ENCODE measurements at regions not wholly inside any gene's neighbourhood (a gene's known extent, or its start where the extent isn't known, plus 50 kb on each side); places are given as distances from the start of the nearest gene placed in this dataset.

- H3K9ac ChIP-seq (ENCODE audit: low read length in 2 of 2), result no peak overlapping the region
- H3K27ac ChIP-seq (ENCODE audit: low read length), result no peak overlapping the region
- H3K4me1 ChIP-seq (ENCODE audit: control insufficient read depth, insufficient read depth, low read length), result peaks cover 4% of the 10 kb centered on the region
- no peak overlapping the region for H3K4me3 ChIP-seq (ENCODE audit: low read length in 2 of 2)
- no peaks in the 10 kb centered on the region for H3K36me3 ChIP-seq (ENCODE audit: control insufficient read depth in 2 of 2, insufficient read depth in 2 of 2, low read length in 2 of 2)
- H3K9me3 ChIP-seq (ENCODE audit: control insufficient read depth in 2 of 2, low read length in 2 of 2), result no peaks in the 10 kb centered on the region
- no peaks in the 10 kb centered on the region for H3K27me3 ChIP-seq (ENCODE audit: control insufficient read depth in 1 of 2, insufficient read depth in 2 of 2, low read length in 2 of 2)
These were observed 167.7 kb upstream of the NPVF start for GRCh38 chr7:25395976-25396375.

GRCh38 chr7:25396668-25397067 is 168.4 kb upstream of the NPVF start:
- Histone ChIP-seq H3K9me3 (ENCODE audit: control insufficient read depth in 2 of 2, low read length in 2 of 2) (no peaks in the 10 kb centered on the region), H3K4me3 (ENCODE audit: low read length in 2 of 2) (no peak overlapping the region), H3K9ac (ENCODE audit: low read length in 2 of 2) (no peak overlapping the region), H3K36me3 (ENCODE audit: control insufficient read depth in 2 of 2, insufficient read depth in 2 of 2, low read length in 2 of 2) (no peaks in the 10 kb centered on the region), H3K4me1 (ENCODE audit: control insufficient read depth, insufficient read depth, low read length) (peaks cover 4% of the 10 kb centered on the region), H3K27me3 (ENCODE audit: control insufficient read depth in 1 of 2, insufficient read depth in 2 of 2, low read length in 2 of 2) (no peaks in the 10 kb centered on the region), H3K27ac (ENCODE audit: low read length) (no peak overlapping the region)

GRCh38 chr7:25398418-25398817 is 170.1 kb upstream of the NPVF start:
- Histone ChIP-seq H3K9ac (ENCODE audit: low read length in 2 of 2) (no peak overlapping the region), H3K9me3 (ENCODE audit: control insufficient read depth in 2 of 2, low read length in 2 of 2) (no peaks in the 10 kb centered on the region), H3K4me1 (ENCODE audit: control insufficient read depth, insufficient read depth, low read length) (no peaks in the 10 kb centered on the region), H3K27ac (ENCODE audit: low read length) (no peak overlapping the region), H3K4me3 (ENCODE audit: low read length in 2 of 2) (no peak overlapping the region), H3K27me3 (ENCODE audit: control insufficient read depth in 1 of 2, insufficient read depth in 2 of 2, low read length in 2 of 2) (no peaks in the 10 kb centered on the region), H3K36me3 (ENCODE audit: control insufficient read depth in 2 of 2, insufficient read depth in 2 of 2, low read length in 2 of 2) (no peaks in the 10 kb centered on the region)

GRCh38 chr7:25399000-25399750 is 170.9 kb upstream of the NPVF start:
- Histone ChIP-seq H3K27me3 (ENCODE audit: control insufficient read depth in 1 of 2, insufficient read depth in 2 of 2, low read length in 2 of 2) (no peaks in the 10 kb centered on the region), H3K4me3 (ENCODE audit: low read length in 2 of 2) (no peak overlapping the region), H3K27ac (ENCODE audit: low read length) (no peak overlapping the region), H3K9me3 (ENCODE audit: control insufficient read depth in 2 of 2, low read length in 2 of 2) (no peaks in the 10 kb centered on the region), H3K36me3 (ENCODE audit: control insufficient read depth in 2 of 2, insufficient read depth in 2 of 2, low read length in 2 of 2) (no peaks in the 10 kb centered on the region), H3K9ac (ENCODE audit: low read length in 2 of 2) (no peak overlapping the region), H3K4me1 (ENCODE audit: control insufficient read depth, insufficient read depth, low read length) (no peaks in the 10 kb centered on the region)

GRCh38 chr7:25402532-25402931 is 174.2 kb upstream of the NPVF start:
- Histone ChIP-seq H3K4me3 (ENCODE audit: low read length in 2 of 2) (no peak overlapping the region), H3K9ac (ENCODE audit: low read length in 2 of 2) (no peak overlapping the region), H3K36me3 (ENCODE audit: control insufficient read depth in 2 of 2, insufficient read depth in 2 of 2, low read length in 2 of 2) (no peaks in the 10 kb centered on the region), H3K9me3 (ENCODE audit: control insufficient read depth in 2 of 2, low read length in 2 of 2) (no peaks in the 10 kb centered on the region), H3K4me1 (ENCODE audit: control insufficient read depth, insufficient read depth, low read length) (peaks cover 2% of the 10 kb centered on the region), H3K27ac (ENCODE audit: low read length) (no peak overlapping the region), H3K27me3 (ENCODE audit: control insufficient read depth in 1 of 2, insufficient read depth in 2 of 2, low read length in 2 of 2) (no peaks in the 10 kb centered on the region)

- no peak overlapping the region for H3K9ac ChIP-seq (ENCODE audit: low read length in 2 of 2)
- no peaks in the 10 kb centered on the region for H3K27me3 ChIP-seq (ENCODE audit: control insufficient read depth in 1 of 2, insufficient read depth in 2 of 2, low read length in 2 of 2)
- no peak overlapping the region for H3K27ac ChIP-seq (ENCODE audit: low read length)
These were observed 177.4 kb upstream of the NPVF start for GRCh38 chr7:25405736-25406135.

GRCh38 chr7:25407053-25407452 is 178.8 kb upstream of the NPVF start:
- H3K27me3 ChIP-seq (ENCODE audit: control insufficient read depth in 1 of 2, insufficient read depth in 2 of 2, low read length in 2 of 2), result no peaks in the 10 kb centered on the region
- H3K9ac ChIP-seq (ENCODE audit: low read length in 2 of 2), result no peak overlapping the region
- no peak overlapping the region for H3K4me3 ChIP-seq (ENCODE audit: low read length in 2 of 2)
- peaks cover 6% of the 10 kb centered on the region for H3K4me1 ChIP-seq (ENCODE audit: control insufficient read depth, insufficient read depth, low read length)
- H3K27ac ChIP-seq (ENCODE audit: low read length), result no peak overlapping the region
- no peaks in the 10 kb centered on the region for H3K36me3 ChIP-seq (ENCODE audit: control insufficient read depth in 2 of 2, insufficient read depth in 2 of 2, low read length in 2 of 2)
- H3K9me3 ChIP-seq (ENCODE audit: control insufficient read depth in 2 of 2, low read length in 2 of 2), result no peaks in the 10 kb centered on the region

More at GRCh38 chr7:25405736-25406135, 177.4 kb upstream of the NPVF start:
- H3K4me3 ChIP-seq (ENCODE audit: low read length in 2 of 2), result no peak overlapping the region
- H3K36me3 ChIP-seq (ENCODE audit: control insufficient read depth in 2 of 2, insufficient read depth in 2 of 2, low read length in 2 of 2), result no peaks in the 10 kb centered on the region
- peaks cover 6% of the 10 kb centered on the region for H3K4me1 ChIP-seq (ENCODE audit: control insufficient read depth, insufficient read depth, low read length)
- H3K9me3 ChIP-seq (ENCODE audit: control insufficient read depth in 2 of 2, low read length in 2 of 2), result no peaks in the 10 kb centered on the region

GRCh38 chr7:25408012-25408687 is 179.9 kb upstream of the NPVF start:
- Histone ChIP-seq H3K4me1 (ENCODE audit: control insufficient read depth, insufficient read depth, low read length) (peaks cover 6% of the 10 kb centered on the region), H3K9ac (ENCODE audit: low read length in 2 of 2) (no peak overlapping the region), H3K36me3 (ENCODE audit: control insufficient read depth in 2 of 2, insufficient read depth in 2 of 2, low read length in 2 of 2) (no peaks in the 10 kb centered on the region), H3K9me3 (ENCODE audit: control insufficient read depth in 2 of 2, low read length in 2 of 2) (no peaks in the 10 kb centered on the region), H3K4me3 (ENCODE audit: low read length in 2 of 2) (no peak overlapping the region), H3K27ac (ENCODE audit: low read length) (no peak overlapping the region), H3K27me3 (ENCODE audit: control insufficient read depth in 1 of 2, insufficient read depth in 2 of 2, low read length in 2 of 2) (no peaks in the 10 kb centered on the region)

- Histone ChIP-seq H3K4me3 (ENCODE audit: low read length in 2 of 2) (no peak overlapping the region), H3K9ac (ENCODE audit: low read length in 2 of 2) (no peak overlapping the region)
These were observed 180.6 kb upstream of the NPVF start for GRCh38 chr7:25408876-25409275.

GRCh38 chr7:25409897-25410636 is 181.8 kb upstream of the NPVF start:
- Histone ChIP-seq H3K27me3 (ENCODE audit: control insufficient read depth in 1 of 2, insufficient read depth in 2 of 2, low read length in 2 of 2) (no peaks in the 10 kb centered on the region), H3K9me3 (ENCODE audit: control insufficient read depth in 2 of 2, low read length in 2 of 2) (no peaks in the 10 kb centered on the region), H3K36me3 (ENCODE audit: control insufficient read depth in 2 of 2, insufficient read depth in 2 of 2, low read length in 2 of 2) (no peaks in the 10 kb centered on the region), H3K4me1 (ENCODE audit: control insufficient read depth, insufficient read depth, low read length) (peaks cover 6% of the 10 kb centered on the region), H3K9ac (ENCODE audit: low read length in 2 of 2) (no peak overlapping the region), H3K27ac (ENCODE audit: low read length) (no peak overlapping the region), H3K4me3 (ENCODE audit: low read length in 2 of 2) (no peak overlapping the region)

More at GRCh38 chr7:25408876-25409275, 180.6 kb upstream of the NPVF start:
- H3K9me3 ChIP-seq (ENCODE audit: control insufficient read depth in 2 of 2, low read length in 2 of 2), result no peaks in the 10 kb centered on the region
- no peaks in the 10 kb centered on the region for H3K36me3 ChIP-seq (ENCODE audit: control insufficient read depth in 2 of 2, insufficient read depth in 2 of 2, low read length in 2 of 2)
- no peak overlapping the region for H3K27ac ChIP-seq (ENCODE audit: low read length)
- peaks cover 6% of the 10 kb centered on the region for H3K4me1 ChIP-seq (ENCODE audit: control insufficient read depth, insufficient read depth, low read length)
- no peaks in the 10 kb centered on the region for H3K27me3 ChIP-seq (ENCODE audit: control insufficient read depth in 1 of 2, insufficient read depth in 2 of 2, low read length in 2 of 2)

All from stomach smooth muscle (tissue), 2 donors.